ENCODE measurements at regions not wholly inside any gene's neighbourhood (a gene's known extent, or its start where the extent isn't known, plus 50 kb on each side); places are given as distances from the start of the nearest gene placed in this dataset.

DNA sequence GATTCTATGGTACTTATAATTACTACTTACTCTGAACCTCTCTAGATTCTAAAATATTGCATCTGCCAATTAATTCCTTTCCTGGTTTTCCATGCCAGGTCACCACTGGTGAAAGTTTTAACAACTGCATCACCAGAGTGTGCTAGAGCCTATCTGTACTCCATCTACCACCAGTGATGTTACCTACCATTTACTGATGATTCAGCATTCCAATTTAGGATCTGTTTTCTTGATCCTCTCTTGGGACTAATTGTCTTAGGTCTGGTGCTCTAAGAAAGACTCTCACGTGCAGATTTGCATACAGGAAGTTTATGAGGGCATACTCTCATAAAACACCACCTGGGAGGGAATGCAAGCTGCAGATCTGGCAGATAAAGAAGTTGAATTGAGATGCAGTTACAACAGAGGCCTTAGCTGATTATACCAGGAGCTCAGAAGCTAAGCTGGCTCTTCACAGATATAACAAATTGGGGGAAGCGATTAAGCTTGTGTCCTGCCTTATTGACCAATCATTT is 347.6 kb upstream of the VRK2 start:
- no peak overlapping the region for H3K4me2 ChIP-seq (ENCODE audit: insufficient read depth, low read length)

More for the DNA sequence above, 347.6 kb upstream of the VRK2 start:
- dilution Hi-C loops (cut with MboI; ENCODE audit: extremely low pct_ligation_motif_present, low sequenced_read_pairs) = no loop called here
- Histone ChIP-seq H3K9me3 (replicated peaks; ENCODE audit: control insufficient read depth, insufficient read depth, low read length) (no peaks in the 10 kb centered on the region), H3K79me2 (ENCODE audit: control insufficient read depth, insufficient read depth, low read length) (no peaks in the 10 kb centered on the region), H3K4me1 (ENCODE audit: control insufficient read depth, extremely low read depth, insufficient read depth, low read length) (no peaks in the 10 kb centered on the region), H3K9me1 (replicated peaks; ENCODE audit: control insufficient read depth, extremely low read depth, insufficient read depth, low read length) (no peaks in the 10 kb centered on the region), H3K9ac (replicated peaks; ENCODE audit: extremely low read depth, insufficient read depth, low read length) (no peak overlapping the region), H3K36me3 (ENCODE audit: control insufficient read depth in 2 of 2, extremely low read depth in 1 of 2, insufficient read depth in 2 of 2, low read length in 2 of 2) (no peaks in the 10 kb centered on the region), H3K27me3 (ENCODE audit: control insufficient read depth in 2 of 2, insufficient read depth in 2 of 2, low read length in 2 of 2) (no peaks in the 10 kb centered on the region), H3K27ac (ENCODE audit: insufficient read depth, low read depth, low read length) (no peak overlapping the region), H2AFZ (ENCODE audit: low read depth, low read length) (no peak overlapping the region), H4K20me1 (replicated peaks; ENCODE audit: control insufficient read depth, extremely low read depth, insufficient read depth, low read length) (no peaks in the 10 kb centered on the region), H3K4me3 (replicated peaks in 1 of 3; ENCODE audit: insufficient read depth in 1 of 3, low read depth in 1 of 3, low read length in 3 of 3) (no peak overlapping the region)
- no peak for FAIRE-seq
- BruUV-seq (replicated peaks) = no TSS peak
- intact Hi-C loops (cut with micrococcal nuclease) = no loop called here
- no peak for TF ChIP-seq POLR2AphosphoS5 (IDR thresholded peaks at IDR 0.05; ENCODE audit: insufficient read depth, low read depth, low read length)
- TF ChIP-seq POLR2A (IDR thresholded peaks at IDR 0.05; ENCODE audit: low read depth, low read length) = no peak
- TF ChIP-seq MYC (IDR thresholded peaks at IDR 0.05; ENCODE audit: low read depth, low read length) = no peak
- TF ChIP-seq, protein P1, sequence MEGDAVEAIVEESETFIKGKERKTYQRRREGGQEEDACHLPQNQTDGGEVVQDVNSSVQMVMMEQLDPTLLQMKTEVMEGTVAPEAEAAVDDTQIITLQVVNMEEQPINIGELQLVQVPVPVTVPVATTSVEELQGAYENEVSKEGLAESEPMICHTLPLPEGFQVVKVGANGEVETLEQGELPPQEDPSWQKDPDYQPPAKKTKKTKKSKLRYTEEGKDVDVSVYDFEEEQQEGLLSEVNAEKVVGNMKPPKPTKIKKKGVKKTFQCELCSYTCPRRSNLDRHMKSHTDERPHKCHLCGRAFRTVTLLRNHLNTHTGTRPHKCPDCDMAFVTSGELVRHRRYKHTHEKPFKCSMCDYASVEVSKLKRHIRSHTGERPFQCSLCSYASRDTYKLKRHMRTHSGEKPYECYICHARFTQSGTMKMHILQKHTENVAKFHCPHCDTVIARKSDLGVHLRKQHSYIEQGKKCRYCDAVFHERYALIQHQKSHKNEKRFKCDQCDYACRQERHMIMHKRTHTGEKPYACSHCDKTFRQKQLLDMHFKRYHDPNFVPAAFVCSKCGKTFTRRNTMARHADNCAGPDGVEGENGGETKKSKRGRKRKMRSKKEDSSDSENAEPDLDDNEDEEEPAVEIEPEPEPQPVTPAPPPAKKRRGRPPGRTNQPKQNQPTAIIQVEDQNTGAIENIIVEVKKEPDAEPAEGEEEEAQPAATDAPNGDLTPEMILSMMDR (IDR thresholded peaks at IDR 0.05; ENCODE audit: extremely low read depth in 1 of 2, insufficient read depth in 1 of 2, low read depth in 1 of 2, low read length in 2 of 2) = no peak
- TF ChIP-seq, protein P2, sequence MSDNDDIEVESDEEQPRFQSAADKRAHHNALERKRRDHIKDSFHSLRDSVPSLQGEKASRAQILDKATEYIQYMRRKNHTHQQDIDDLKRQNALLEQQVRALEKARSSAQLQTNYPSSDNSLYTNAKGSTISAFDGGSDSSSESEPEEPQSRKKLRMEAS (IDR thresholded peaks at IDR 0.05; ENCODE audit: insufficient read depth, insufficient read length) = no peak
- TF ChIP-seq FOS (IDR thresholded peaks at IDR 0.05; ENCODE audit: borderline replicate concordance, insufficient read depth, low read length) = no peak
- TF ChIP-seq EZH2 (IDR thresholded peaks at IDR 0.05; ENCODE audit: borderline replicate concordance, low read depth, low read length, severe bottlenecking) = no peak
- TF ChIP-seq GATA2 (IDR thresholded peaks at IDR 0.05; ENCODE audit: insufficient read depth, insufficient read length, low read depth, low read length) = no peak
- TF ChIP-seq JUN (IDR thresholded peaks at IDR 0.05; ENCODE audit: borderline replicate concordance, insufficient read depth, insufficient read length, low read depth) = no peak
- POLR2A ChIA-PET = no interaction called here
- CTCF ChIA-PET = no interaction called here
- DNase-seq (ENCODE audit: low read depth, low spot score) = no peak

All from endothelial cell of umbilical vein (primary cell).